ENCODE measurements at regions not wholly inside any gene's neighbourhood (a gene's known extent, or its start where the extent isn't known, plus 50 kb on each side); places are given as distances from the start of the nearest gene placed in this dataset.
A peak's percentile ranks its signal among the peaks of the same experiment; 100 is the strongest.

- no peak for TF ChIP-seq EGR1 (IDR thresholded peaks at IDR 0.05; ENCODE audit: low read depth in 2 of 2)
- TF ChIP-seq, protein P1, sequence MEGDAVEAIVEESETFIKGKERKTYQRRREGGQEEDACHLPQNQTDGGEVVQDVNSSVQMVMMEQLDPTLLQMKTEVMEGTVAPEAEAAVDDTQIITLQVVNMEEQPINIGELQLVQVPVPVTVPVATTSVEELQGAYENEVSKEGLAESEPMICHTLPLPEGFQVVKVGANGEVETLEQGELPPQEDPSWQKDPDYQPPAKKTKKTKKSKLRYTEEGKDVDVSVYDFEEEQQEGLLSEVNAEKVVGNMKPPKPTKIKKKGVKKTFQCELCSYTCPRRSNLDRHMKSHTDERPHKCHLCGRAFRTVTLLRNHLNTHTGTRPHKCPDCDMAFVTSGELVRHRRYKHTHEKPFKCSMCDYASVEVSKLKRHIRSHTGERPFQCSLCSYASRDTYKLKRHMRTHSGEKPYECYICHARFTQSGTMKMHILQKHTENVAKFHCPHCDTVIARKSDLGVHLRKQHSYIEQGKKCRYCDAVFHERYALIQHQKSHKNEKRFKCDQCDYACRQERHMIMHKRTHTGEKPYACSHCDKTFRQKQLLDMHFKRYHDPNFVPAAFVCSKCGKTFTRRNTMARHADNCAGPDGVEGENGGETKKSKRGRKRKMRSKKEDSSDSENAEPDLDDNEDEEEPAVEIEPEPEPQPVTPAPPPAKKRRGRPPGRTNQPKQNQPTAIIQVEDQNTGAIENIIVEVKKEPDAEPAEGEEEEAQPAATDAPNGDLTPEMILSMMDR (IDR thresholded peaks at IDR 0.05; ENCODE audit: low read depth, low read length, missing input control) = no peak
- TF ChIP-seq YY1 (IDR thresholded peaks at IDR 0.05) = no peak
- TF ChIP-seq FOXA1 (IDR thresholded peaks at IDR 0.05) = no peak
- no peak for TF ChIP-seq SP1 (IDR thresholded peaks at IDR 0.05)
- peak in 1 of 2 donors; percentile 6 for TF ChIP-seq JUND (IDR thresholded peaks at IDR 0.05)
- no peak for TF ChIP-seq RAD21 (IDR thresholded peaks at IDR 0.05)
- TF ChIP-seq, protein P2, sequence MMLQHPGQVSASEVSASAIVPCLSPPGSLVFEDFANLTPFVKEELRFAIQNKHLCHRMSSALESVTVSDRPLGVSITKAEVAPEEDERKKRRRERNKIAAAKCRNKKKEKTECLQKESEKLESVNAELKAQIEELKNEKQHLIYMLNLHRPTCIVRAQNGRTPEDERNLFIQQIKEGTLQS (IDR thresholded peaks at IDR 0.05) = no peak
- TF ChIP-seq REST (IDR thresholded peaks at IDR 0.05) = no peak
- TF ChIP-seq TAF1 (conservative IDR thresholded peaks at IDR 0.05) = no peak
These were observed 50.6 kb upstream of the LYST start for GRCh38 chr1:235917267-235917811.
